Neural progenitor cell (in vitro differentiated cells): ENCODE measurements at regions not wholly inside any gene's neighbourhood (a gene's known extent, or its start where the extent isn't known, plus 50 kb on each side); places are given as distances from the start of the nearest gene placed in this dataset.

Experiments used
- DNase-seq: peaks from one replicate; pipeline ENCODE4 v3.0.0-alpha.2; 2016; ENCODE audit warnings: low spot score
- H2AFZ ChIP-seq: fragments of 200-600 bp; sonication (generic); replicated peaks from 2 replicates; pipeline ENCODE4 v1.6.1; 2016; ENCODE audit warnings: antibody characterized with exemption
- H3F3A ChIP-seq: fragments of 200-600 bp; sonication (generic); 2 replicates; pipeline ENCODE4 v1.6.1; 2016; ENCODE audit warnings: antibody characterized with exemption, low read depth
- H3K27ac ChIP-seq: fragments of 200-600 bp; sonication (generic); 2 replicates; pipeline ENCODE4 v1.5.1; 2016; ENCODE audit warnings: mild to moderate bottlenecking
- H3K27me3 ChIP-seq: fragments of 200-600 bp; sonication (generic); 2 replicates; pipeline ENCODE4 v1.6.1; 2016; ENCODE audit warnings: mild to moderate bottlenecking, moderate library complexity
- H3K36me3 ChIP-seq: fragments of 200-600 bp; sonication (generic); 2 replicates; pipeline ENCODE4 v1.5.1; 2016
- H3K4me1 ChIP-seq: fragments of 200-600 bp; sonication (generic); 2 replicates; pipeline ENCODE4 v1.6.1; 2016; ENCODE audit warnings: mixed run types
- H3K4me2 ChIP-seq: fragments of 200-600 bp; sonication (generic); 2 replicates; pipeline ENCODE4 v1.6.1; 2016
- H3K4me3 ChIP-seq: fragments of 200-600 bp; sonication (generic); 2 replicates; pipeline ENCODE4 v1.5.1; 2016
- H3K79me2 ChIP-seq: fragments of 200-600 bp; sonication (generic); 2 replicates; pipeline ENCODE4 v1.6.1; 2016; ENCODE audit warnings: low read depth
- H3K9ac ChIP-seq: fragments of 200-600 bp; sonication (generic); 2 replicates; pipeline ENCODE4 v1.6.1; 2016
- H3K9me3 ChIP-seq: fragments of 200-600 bp; sonication (generic); 2 replicates; pipeline ENCODE4 v1.5.1; 2016; ENCODE audit warnings: low read depth
- H4K20me1 ChIP-seq: fragments of 200-600 bp; sonication (generic); 2 replicates; pipeline ENCODE4 v1.6.1; 2016; ENCODE audit warnings: low read depth
- H3K27ac Mint-ChIP-seq: 3 replicates; pipeline ENCODE4 v1.8.0; 2021; ENCODE audit warnings: mixed read lengths
- H3K27me3 Mint-ChIP-seq: 2 replicates; pipeline ENCODE4 v1.8.0; 2022; ENCODE audit warnings: low read depth, mild to moderate bottlenecking, inconsistent platforms, moderate library complexity, mixed read lengths; ENCODE audit not compliant: insufficient read depth
- H3K36me3 Mint-ChIP-seq: 3 replicates; pipeline ENCODE4 v1.8.0; 2021; ENCODE audit warnings: mixed read lengths
- H3K4me1 Mint-ChIP-seq: 3 replicates; pipeline ENCODE4 v1.8.0; 2021; ENCODE audit warnings: mixed read lengths
- H3K4me3 Mint-ChIP-seq: 3 replicates; pipeline ENCODE4 v1.8.0; 2021; ENCODE audit warnings: mild to moderate bottlenecking, moderate library complexity, mixed read lengths
- H3K9me3 Mint-ChIP-seq: 3 replicates; pipeline ENCODE4 v1.8.0; 2020; ENCODE audit warnings: mixed read lengths
- EZH2 ChIP-seq: fragments of 200-600 bp; sonication (generic); IDR thresholded peaks from 2 replicates; pipeline ENCODE4 v1.6.1; 2017; ENCODE audit warnings: antibody characterized with exemption, mild to moderate bottlenecking, moderate library complexity
- EZH2phosphoT487 ChIP-seq: fragments of 200-600 bp; sonication (generic); IDR thresholded peaks from 2 replicates; pipeline ENCODE4 v1.6.1; 2017; ENCODE audit warnings: antibody characterized with exemption
- TF ChIP-seq, protein P1 (sequence below): fragments of 200-600 bp; sonication (generic); IDR thresholded peaks from 2 replicates; pipeline ENCODE4 v1.5.1; 2017; ENCODE audit warnings: antibody characterized with exemption, mild to moderate bottlenecking

GRCh38 chr5:122656160-122656559, 118.7 kb upstream of the SNX2 start:
- no peak overlapping the region for H3K27ac Mint-ChIP-seq
- H3K27me3 ChIP-seq = no peaks in the 10 kb centered on the region
- no peaks in the 10 kb centered on the region for H3K4me1 ChIP-seq
- H3K27ac ChIP-seq = no peak overlapping the region
- no peaks in the 10 kb centered on the region for H3K36me3 Mint-ChIP-seq
- no peaks in the 10 kb centered on the region for H4K20me1 ChIP-seq
- no peak overlapping the region for H3K9ac ChIP-seq
- H2AFZ ChIP-seq = no peak overlapping the region
- H3K9me3 ChIP-seq = no peaks in the 10 kb centered on the region
- H3K27me3 Mint-ChIP-seq = no peaks in the 10 kb centered on the region
- H3K4me3 ChIP-seq = no peak overlapping the region
- no peaks in the 10 kb centered on the region for H3K9me3 Mint-ChIP-seq
- H3K4me3 Mint-ChIP-seq = no peak overlapping the region
- H3K4me2 ChIP-seq = no peak overlapping the region
- H3K79me2 ChIP-seq = no peaks in the 10 kb centered on the region
- H3F3A ChIP-seq = no peaks in the 10 kb centered on the region
- H3K36me3 ChIP-seq = no peaks in the 10 kb centered on the region
- TF ChIP-seq EZH2phosphoT487 = no peak
- TF ChIP-seq, protein P1, sequence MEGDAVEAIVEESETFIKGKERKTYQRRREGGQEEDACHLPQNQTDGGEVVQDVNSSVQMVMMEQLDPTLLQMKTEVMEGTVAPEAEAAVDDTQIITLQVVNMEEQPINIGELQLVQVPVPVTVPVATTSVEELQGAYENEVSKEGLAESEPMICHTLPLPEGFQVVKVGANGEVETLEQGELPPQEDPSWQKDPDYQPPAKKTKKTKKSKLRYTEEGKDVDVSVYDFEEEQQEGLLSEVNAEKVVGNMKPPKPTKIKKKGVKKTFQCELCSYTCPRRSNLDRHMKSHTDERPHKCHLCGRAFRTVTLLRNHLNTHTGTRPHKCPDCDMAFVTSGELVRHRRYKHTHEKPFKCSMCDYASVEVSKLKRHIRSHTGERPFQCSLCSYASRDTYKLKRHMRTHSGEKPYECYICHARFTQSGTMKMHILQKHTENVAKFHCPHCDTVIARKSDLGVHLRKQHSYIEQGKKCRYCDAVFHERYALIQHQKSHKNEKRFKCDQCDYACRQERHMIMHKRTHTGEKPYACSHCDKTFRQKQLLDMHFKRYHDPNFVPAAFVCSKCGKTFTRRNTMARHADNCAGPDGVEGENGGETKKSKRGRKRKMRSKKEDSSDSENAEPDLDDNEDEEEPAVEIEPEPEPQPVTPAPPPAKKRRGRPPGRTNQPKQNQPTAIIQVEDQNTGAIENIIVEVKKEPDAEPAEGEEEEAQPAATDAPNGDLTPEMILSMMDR = no peak
- TF ChIP-seq EZH2 = no peak
- no peaks in the 10 kb centered on the region for H3K4me1 Mint-ChIP-seq
- no peak for DNase-seq

GRCh38 chr5:122656577-122656976, 118.3 kb upstream of the SNX2 start:
- no peaks in the 10 kb centered on the region for H3K36me3 ChIP-seq
- no peaks in the 10 kb centered on the region for H3K9me3 ChIP-seq
- Mint-ChIP-seq H3K4me3 (no peak overlapping the region), H3K27ac (no peak overlapping the region), H3K4me1 (no peaks in the 10 kb centered on the region), H3K9me3 (no peaks in the 10 kb centered on the region), H3K36me3 (no peaks in the 10 kb centered on the region), H3K27me3 (no peaks in the 10 kb centered on the region)
- no peaks in the 10 kb centered on the region for H3K4me1 ChIP-seq
- no peak overlapping the region for H2AFZ ChIP-seq
- DNase-seq = no peak
- H3K27me3 ChIP-seq = no peaks in the 10 kb centered on the region
- no peaks in the 10 kb centered on the region for H3K79me2 ChIP-seq
- H3F3A ChIP-seq = no peaks in the 10 kb centered on the region
- no peak for TF ChIP-seq EZH2
- no peak for TF ChIP-seq EZH2phosphoT487
- TF ChIP-seq, protein P1 = no peak
- no peak overlapping the region for H3K4me2 ChIP-seq
- H4K20me1 ChIP-seq = no peaks in the 10 kb centered on the region
- no peak overlapping the region for H3K9ac ChIP-seq
- no peak overlapping the region for H3K27ac ChIP-seq
- H3K4me3 ChIP-seq = no peak overlapping the region

- Histone ChIP-seq H3K4me2 (no peak overlapping the region), H3K27ac (no peak overlapping the region), H3K4me1 (no peaks in the 10 kb centered on the region), H3K9me3 (no peaks in the 10 kb centered on the region), H3K79me2 (no peaks in the 10 kb centered on the region), H3K9ac (no peak overlapping the region), H3K27me3 (no peaks in the 10 kb centered on the region), H3K36me3 (no peaks in the 10 kb centered on the region), H2AFZ (no peak overlapping the region), H4K20me1 (no peaks in the 10 kb centered on the region), H3F3A (no peaks in the 10 kb centered on the region), H3K4me3 (no peak overlapping the region)
- no peaks in the 10 kb centered on the region for H3K27me3 Mint-ChIP-seq
- no peak for DNase-seq
- no peaks in the 10 kb centered on the region for H3K36me3 Mint-ChIP-seq
- H3K27ac Mint-ChIP-seq = no peak overlapping the region
- H3K4me1 Mint-ChIP-seq = no peaks in the 10 kb centered on the region
- H3K4me3 Mint-ChIP-seq = no peak overlapping the region
- TF ChIP-seq EZH2 (no peak), EZH2phosphoT487 (no peak)
- TF ChIP-seq, protein P1 = no peak
- no peaks in the 10 kb centered on the region for H3K9me3 Mint-ChIP-seq
These were observed 113.2 kb upstream of the SNX2 start for GRCh38 chr5:122661496-122662180.
